Inflammatory macrophage (primary cell): ENCODE measurements at regions not wholly inside any gene's neighbourhood (a gene's known extent, or its start where the extent isn't known, plus 50 kb on each side); places are given as distances from the start of the nearest gene placed in this dataset.
"Not testable (repeated sequence)": the region's sequence is repeated elsewhere in the genome, so short reads cannot be mapped to it uniquely, and the experiment has no call there.

Source experiments
- DNase-seq, 2 donors: peaks; one replicate each; pipeline ENCODE4 v3.0.0-alpha.2; 2020 to 2022

GRCh38 chr9:95573463-95573862, 56.7 kb upstream of the PTCH1 start:
- no peak for DNase-seq

- no peak for DNase-seq
Measured at GRCh38 chr9:95572381-95573151, 55.8 kb upstream of the PTCH1 start.

- DNase-seq = no peak
Measured at GRCh38 chr9:95570646-95571045, 53.9 kb upstream of the PTCH1 start.

- DNase-seq = no peak
Measured at GRCh38 chr9:95570150-95570549, 53.4 kb upstream of the PTCH1 start.

- not testable (repeated sequence) for DNase-seq
Measured at GRCh38 chr9:95568735-95569134, 52.0 kb upstream of the PTCH1 start.
